ENCODE measurements at regions not wholly inside any gene's neighbourhood (a gene's known extent, or its start where the extent isn't known, plus 50 kb on each side); places are given as distances from the start of the nearest gene placed in this dataset.
"Not testable (repeated sequence)": the region's sequence is repeated elsewhere in the genome, so short reads cannot be mapped to it uniquely, and the experiment has no call there.

DNA sequence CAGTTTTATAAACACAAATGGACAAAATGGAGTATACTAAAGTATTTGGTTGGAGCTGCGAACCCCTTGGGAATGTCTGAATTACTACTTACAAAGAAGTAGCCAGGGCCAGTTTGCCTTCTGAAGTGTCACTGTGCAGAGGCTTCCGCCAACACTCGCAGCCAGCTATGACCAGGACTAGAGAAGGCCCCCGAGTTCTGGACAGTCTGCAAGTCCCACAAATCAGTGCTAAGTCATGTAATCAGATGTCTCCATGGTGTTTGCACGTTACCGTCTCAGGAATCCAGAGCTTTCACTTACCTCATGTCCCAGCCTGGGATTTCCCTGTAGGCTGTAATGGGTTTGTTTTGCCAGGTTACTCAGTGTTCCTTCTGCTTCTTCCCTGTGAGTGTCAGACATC lies 106.6 kb upstream of the SPAG17 start:
- no peak for FAIRE-seq

DNA sequence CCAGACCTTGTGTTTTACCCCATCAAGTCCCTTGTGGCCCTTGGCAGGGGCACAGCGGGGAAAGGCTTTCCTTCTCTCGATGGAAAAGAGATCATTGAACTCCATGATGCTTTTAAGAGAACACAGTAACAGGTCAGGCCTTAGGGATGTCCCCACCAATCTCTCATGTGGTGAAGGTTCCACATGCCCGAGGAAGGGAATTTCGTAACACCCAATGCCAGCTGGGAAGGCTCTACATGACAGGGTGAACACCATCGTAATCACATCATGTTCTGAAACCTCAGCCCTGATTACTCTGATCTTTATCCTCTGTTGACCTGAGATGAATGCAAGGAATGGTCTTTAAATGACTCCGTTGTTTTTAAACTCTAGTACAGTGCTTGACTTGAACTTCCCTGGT lies 105.5 kb upstream of the SPAG17 start:
- FAIRE-seq = no peak

DNA sequence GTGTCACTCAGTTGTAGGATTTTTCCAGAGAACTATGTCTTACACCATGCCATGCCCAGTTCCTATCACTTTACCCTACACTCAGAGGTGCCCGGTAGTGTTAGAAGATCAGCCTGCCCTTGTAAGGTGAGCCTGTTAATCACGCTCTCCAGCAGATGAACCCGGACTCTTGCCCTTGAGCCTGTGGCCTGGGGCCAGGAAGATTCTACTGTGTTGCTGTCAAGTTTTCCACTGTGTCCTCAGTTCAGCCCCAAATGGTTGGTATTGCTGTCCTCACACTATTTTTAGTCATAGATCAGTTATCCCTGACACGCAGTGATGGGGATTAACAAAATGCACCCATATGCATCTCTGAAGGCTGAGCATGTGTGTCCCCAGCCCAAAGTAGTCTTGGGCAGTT lies 105.0 kb upstream of the SPAG17 start:
- FAIRE-seq = no peak

DNA sequence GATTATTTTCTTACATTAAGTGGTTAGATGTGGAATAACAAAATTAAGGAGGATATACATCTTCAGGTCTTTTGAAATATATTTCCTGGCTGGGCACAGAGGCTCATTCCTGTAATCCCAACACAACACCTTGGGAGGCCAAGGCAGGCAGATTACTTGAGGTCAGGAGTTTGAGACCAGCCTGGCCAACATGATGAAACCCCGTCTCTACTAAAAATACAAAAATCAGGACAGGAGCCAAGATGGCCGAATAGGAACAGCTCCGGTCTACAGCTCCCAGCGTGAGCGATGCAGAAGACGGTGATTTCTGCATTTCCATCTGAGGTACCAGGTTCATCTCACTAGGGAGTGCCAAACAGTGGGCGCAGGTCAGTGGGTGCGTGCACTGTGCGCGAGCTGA lies 95.6 kb upstream of the SPAG17 start:
- not testable (repeated sequence) for FAIRE-seq

DNA sequence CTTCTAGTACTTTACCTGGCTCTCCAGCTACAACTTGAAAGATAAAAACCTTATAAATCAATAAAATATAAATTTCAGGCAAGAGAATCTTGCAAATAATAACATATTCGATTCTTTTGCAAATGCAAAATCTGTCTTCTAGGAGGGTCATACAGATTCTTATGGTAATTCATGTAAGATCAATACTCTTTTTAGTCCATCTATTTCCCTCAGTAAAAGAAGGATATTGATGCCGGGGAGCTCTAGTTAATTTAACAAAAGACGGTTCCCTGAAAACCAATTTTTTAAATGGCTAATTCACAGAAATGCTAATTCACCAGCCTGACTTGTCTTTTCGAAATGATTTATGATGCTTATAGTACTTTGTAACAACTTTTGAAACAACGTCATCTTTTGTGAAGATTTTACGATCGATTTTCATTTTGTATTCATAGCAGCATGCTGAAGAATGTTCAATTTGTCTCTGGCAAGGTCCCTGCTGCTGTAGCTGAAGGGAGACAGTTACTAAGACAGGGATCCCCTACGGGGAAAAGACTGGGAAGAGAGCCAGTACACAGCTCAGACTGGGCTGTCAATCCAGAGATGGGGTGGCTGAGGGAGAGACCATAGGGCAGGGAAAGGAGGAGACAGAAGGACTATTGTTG lies 90.6 kb upstream of the SPAG17 start:
- no peak for FAIRE-seq

DNA sequence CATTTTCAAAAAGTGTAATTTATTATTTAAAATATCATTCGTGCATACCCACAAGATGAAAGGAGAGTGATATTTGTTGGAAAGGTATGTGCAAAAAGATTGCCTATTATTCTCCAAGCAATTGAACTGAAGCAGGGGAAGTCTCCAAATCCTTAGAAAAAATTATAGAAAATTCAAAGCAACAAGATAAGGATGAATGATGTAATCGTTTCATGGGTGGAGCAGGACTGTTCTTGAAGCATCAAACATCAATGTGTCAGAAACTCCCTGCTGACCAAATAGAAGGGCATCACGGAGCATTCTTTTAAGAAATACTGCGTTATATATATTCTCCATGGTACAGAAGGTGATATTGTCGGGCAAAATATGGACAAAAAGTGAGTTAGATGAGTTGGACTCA lies 87.9 kb upstream of the SPAG17 start:
- no peak for FAIRE-seq

DNA sequence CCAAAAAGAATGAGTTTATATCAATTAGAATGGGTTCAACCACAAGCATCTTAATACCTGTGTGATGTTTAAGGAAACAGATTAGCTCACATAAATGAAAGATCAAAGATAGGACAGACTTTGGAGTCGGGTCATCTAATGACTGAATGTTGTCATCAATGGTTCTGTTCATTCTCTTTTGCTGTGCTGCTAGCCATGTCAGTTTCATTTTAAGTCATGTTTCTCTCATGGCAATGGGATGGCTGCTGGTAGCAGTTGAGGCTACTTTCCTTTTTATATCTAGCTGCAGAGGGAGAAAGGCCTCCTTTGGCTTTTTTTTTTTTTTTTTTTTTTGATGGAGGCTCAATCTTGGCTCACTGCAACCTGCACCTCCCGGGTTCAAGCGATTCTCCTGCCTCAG lies 86.9 kb upstream of the SPAG17 start:
- FAIRE-seq = no peak

DNA sequence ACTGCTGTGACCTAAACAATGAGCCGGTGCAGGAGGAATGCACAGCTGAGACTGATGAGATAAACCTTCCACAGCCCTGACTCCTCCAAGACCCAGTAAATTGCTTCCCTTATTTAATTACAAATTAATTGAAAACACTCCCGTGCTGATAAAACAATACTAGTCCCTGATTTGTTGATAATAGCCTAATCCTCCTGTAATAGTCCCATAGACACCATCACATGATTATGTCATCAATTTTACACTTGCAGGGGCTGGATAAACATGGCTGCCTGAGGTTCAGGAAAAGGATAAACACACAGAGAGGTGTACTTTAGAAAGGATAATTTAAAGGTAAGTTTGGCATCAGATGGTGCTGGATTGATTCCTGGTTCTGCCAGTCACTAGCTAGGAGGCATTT lies 84.6 kb upstream of the SPAG17 start:
- no peak for FAIRE-seq

DNA sequence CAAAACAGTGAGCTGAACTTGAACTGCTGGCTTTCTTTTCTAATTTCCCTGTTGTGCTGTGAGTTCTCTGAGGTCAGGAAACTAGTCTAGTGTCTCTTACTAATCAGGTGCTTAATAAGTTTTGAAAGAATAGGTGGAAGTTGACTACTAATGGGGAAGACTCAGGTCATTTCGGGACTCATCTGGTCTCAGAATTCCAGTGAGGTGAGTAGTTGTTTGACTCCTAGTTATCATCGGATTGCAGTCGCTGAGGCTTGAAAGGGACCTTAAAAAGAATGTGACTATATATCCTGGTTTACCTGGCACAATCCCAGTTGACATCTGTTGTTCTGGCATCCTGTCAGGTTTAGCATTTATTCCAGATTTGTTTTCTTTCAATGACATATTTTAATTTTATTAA lies 81.4 kb upstream of the SPAG17 start:
- FAIRE-seq = no peak

DNA sequence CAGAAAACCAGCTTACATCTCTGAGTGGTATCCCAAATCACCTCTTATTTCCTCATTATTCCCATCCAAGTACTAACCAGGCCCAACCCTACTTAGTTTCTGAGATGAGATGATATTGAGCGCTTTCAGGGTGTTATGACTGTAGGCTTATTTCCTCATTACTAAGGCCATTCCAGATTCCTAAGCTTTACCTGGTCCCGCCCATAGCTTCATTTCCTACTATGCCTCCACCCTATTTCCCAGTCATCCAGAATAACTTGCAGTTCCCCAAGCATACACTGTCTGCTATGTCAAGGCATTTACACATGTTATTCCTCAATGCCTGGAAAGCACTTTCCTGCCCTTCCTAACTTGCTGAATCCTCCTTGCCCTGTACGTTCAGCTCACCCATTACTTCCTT lies 79.3 kb upstream of the SPAG17 start:
- no peak for FAIRE-seq

DNA sequence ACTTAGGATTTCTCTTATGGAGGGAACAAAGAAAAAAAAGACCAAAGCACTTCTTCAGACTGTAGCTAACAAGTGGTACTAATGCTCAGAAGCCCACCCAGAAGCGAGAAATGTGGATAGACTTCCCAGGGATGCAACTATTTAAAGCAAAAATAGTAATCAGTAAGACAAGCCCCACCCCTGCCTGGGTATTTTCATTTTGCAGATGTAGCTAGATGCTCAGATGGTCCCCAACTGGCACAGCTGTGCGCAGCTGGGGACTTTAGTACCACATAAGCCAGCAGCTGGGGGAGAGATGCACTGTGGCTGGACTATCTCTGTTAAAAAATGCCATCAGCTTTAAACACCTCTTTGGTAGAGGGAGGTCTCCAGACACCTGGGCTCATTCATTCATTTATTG lies 77.8 kb upstream of the SPAG17 start:
- FAIRE-seq = no peak

DNA sequence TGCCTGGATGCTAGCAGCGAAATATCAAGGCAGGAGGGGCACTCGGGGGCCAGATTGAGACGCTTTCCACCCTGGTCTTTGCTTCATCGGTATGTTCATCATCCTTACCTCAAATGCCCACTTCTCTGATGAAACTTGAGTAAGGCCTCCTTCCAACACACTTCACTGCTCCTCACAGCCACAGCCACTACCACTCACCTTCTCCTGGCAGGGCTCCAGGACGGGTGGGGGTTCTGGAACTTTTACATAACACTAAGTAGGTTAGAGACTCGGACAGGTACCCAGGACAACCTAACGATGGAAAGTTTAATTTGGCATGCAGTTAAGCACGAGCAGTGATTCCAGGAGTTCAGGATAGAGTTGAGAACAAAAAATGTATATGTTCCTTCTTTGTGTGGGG lies 73.9 kb upstream of the SPAG17 start:
- FAIRE-seq = no peak

DNA sequence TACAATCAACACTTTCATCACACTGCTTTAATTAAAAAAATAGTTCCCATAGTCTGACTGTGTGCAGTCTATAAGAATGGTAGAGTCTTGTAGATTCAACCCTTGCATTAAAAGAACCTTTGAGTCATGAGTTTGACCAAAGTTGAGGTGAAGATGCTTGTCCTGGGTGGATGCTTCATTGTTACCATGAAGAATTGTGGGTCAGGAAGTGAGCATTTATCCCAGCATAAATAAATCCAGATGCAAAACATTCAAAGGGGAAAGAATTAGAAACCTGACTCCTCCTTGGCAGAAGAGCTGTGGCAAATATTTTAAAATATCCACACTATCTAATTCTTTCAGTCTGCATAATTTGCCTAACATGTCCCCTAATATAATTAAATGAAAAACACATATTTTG lies 72.9 kb upstream of the SPAG17 start:
- FAIRE-seq = no peak

DNA sequence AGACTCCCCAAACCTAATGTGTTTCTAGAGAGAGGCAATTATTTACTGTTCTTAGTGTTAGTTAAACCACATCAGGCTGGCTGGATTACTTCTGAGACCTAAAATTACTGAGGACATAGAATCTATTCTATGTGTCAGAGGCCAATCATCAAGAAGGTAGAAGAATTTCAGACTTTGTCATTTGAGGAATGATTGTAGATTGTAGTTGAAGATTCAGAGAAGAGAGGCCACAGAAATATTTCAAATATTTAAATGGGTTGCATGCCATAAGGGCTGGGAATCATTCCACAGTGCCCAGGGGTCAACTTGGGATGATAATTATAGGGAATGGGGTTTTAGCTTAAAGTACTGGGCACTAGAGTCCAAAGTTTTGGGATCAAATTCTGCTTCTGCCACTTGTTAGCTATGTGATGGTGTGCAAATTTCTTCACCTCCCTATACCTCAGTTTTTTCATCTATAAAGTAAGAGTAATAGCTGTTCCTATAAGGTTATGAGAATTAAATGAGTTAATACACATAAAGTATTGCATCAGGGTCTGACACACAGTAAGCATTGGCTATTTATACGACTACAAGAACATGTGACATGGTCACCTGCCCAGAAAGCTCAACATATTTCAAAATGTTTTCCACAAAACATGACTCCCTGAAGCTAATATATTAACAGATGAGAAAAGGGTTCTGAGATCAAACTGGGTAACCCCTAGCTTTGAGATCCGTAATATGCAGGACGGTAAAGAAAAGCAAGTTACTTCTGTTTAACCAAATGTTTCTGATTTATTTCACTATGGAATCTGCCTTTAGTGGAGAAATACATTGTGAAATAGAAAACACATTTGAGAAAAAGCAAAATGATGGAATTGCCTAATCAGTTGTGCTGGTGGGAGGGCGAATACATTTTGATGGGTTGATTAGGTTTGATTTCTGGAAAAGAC lies 69.7 kb upstream of the SPAG17 start:
- FAIRE-seq = no peak

DNA sequence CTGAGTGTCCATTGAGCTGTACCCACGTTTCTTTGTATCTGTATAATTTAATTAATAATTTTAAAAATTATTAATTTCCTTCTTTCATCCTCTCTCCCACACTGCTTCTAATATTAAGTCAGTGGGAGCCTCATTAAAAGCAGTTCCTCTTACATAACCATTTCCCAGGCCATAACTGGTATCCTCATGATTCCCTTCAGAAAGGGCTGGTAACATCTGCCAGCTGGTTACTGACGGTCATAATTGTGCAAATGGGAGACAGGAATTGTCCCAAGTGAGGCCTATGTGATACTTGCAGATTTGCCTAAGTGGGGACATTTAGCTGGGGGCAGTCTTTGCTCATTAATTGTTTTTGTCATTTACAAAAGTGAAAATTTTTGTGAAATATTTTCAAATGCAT lies 69.0 kb upstream of the SPAG17 start:
- FAIRE-seq = no peak

DNA sequence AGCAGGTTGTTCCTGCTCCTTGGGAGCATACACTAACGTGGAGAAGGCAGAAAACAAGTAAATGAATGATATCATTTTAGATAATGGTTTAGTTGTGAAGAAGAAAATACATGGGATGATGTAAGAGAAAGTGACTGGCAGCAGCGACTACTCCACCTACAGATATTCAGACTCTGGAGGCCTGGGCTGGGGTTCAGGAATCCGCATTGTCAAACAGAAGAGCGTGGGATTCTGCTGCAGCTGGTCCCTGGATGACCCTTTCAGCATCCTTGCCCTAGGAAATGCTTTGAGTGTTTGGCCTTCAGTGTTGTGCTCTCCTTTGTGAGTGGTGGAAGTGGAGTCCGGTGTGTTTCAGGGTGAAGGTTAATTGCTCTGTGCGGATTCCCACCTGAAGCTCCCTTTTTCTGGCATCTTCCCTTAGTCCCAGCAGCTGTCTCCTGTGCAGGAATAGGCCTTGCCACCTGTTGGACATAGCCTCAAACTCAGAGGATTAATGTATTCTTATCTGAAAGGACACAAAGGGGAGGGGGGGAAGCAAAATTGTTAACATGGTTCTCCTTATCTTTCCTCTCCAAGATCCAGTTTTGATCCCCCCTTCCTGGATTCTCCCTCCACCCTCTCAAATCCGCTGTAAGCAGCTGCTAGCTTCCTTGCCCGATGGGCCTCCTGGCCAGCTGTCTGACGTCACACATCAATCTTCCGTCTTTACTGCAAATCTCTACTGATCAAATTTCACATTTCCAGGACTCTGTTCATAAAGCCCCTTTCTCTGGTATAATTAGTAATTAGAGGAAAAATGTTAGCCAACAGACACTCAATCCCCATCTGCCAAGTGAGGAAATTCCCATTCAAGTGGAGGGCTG lies 68.3 kb upstream of the SPAG17 start:
- FAIRE-seq = no peak

DNA sequence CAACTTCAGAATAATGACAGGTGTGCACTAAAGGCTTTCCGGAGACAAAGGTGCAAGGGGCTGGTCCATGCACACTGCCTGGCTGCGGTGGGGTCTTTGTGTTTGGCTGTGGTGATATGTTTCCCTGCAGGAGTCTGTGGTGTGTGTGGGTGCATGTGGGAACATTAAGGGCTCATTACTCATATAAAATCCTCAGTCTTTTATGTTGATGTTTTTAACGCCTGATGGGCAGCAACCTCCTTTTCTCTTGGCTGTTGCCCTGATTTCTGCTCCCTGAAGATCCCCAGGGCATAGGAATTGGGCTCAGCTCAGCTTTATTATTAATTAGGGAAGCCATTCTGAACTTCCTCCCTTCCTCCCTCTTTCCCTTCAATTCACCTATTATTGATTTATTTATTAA lies 67.6 kb upstream of the SPAG17 start:
- no peak for FAIRE-seq

DNA sequence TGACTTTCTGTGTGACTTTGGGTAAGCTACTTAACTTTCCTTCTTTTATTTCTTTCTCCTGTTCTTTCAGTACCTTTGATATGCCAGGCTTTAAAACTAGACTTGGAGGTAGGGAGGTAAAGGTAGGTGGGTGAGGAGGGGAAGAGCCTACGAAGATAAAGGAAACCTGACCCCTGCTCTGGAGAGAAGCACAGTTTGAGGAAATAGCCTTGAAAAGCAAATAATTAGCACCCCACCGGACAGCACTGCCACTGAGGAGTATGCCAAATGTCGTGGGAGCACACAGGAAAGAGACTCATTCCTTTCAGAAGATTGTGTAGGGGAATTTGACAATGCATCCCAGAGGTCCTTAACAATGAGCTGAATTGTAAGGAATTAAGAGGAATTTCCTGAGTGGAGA lies 65.2 kb upstream of the SPAG17 start:
- FAIRE-seq = no peak

DNA sequence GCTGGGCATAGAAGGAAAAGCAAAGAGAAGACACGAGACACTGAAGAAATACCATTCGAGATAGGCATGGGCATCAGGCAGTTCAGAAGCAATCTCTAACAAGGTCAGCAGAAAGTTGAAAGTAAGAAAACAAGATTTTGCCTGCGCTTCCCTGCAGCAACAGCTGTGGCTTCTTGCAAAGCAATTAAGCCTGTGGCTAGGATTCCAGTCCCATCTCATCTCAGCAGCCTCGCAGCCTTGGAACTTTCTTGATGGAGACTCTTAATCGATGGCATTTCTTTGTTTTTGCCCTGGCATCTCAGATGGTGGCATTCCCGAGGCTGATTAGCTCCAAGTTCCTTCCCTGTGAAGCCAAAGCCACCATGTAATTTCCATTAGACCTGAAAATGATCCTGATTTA lies 64.6 kb upstream of the SPAG17 start:
- FAIRE-seq = no peak

DNA sequence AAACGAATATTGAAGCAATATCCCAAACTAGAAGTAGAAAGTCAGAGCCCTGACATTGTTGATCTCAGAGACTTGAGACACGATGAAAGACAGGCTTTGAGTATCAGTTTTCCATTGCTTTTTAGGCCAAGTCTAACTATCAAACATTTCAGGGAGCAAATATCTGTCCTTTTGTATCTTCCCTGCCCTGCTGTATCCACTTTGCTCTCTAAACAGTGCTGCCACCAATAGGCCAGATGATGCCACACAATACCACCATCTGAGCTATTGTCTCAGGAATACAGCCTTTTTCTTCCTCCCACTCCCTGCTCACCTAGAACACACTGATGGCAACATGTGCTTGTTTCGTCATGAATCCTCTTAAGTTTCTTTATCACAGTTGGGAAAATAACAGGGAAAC lies 62.6 kb upstream of the SPAG17 start:
- FAIRE-seq = no peak

DNA sequence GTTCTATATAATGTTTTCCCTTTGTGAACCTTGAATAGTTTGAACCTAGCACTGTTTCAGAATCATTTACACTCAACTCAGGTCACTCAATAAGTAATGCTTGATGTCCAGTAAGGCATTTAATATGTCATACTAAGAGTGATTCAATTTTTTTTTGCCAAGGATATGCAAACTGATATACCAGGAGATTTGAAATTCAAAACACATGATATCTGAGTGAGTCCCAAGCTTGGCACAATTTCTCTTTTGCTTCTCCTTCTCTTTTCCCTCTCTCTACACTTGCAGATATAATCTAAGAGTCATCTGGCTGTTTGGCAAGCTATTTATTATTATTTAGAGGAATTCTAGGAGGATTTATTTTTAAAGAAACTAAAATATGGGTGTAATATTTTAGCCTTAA lies 61.6 kb upstream of the SPAG17 start:
- FAIRE-seq = no peak

DNA sequence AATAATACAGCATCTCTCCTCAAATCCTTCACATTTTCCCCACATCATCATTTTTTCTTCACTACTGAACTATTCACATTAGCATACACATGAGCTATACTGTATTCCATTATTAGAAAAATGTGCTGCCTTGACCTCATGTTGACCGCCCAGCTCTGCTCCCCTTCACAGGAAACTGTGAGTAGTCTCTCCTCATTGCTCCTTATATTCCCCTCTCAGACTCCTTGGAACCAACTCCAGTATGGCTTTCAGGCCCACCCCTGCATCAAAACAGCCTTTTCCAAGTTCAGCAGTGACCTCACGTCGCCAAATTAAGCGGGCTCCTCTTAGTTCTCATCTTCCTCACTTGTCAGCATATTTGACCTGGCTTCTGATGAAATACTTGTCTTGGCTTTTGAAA lies 59.2 kb upstream of the SPAG17 start:
- FAIRE-seq = no peak

DNA sequence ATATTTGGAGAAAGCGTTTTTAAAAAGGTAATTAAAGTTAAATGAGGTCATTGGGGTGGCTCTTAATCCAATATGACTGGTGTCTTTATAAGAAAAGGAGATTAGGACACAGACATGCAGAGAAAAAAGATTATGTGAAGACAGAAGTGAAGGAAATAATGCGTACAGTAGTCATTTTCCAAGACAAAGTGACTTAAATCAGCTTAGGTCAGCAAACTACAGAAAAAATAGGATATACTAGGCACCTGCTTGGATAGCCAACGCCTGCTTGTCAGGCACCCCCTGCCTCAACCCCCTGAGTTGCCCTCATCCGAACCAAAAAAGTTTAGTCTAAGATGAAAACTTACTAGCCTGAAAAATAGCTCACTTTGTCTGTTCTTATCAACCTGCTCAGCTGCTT lies 58.2 kb upstream of the SPAG17 start:
- FAIRE-seq = no peak

Measured in islet of Langerhans (tissue), 1 donor.